Mesendoderm (in vitro differentiated cells): ENCODE measurements at regions not wholly inside any gene's neighbourhood (a gene's known extent, or its start where the extent isn't known, plus 50 kb on each side); places are given as distances from the start of the nearest gene placed in this dataset.

Experiments used
- DNase-seq: peaks from one replicate; pipeline ENCODE4 v3.0.0; 2013
- H2AK5ac ChIP-seq: 2 replicates; pipeline ENCODE4 v1.6.1; 2013; ENCODE audit warnings: low read length, inconsistent platforms
- H2BK120ac ChIP-seq: 2 replicates; pipeline ENCODE4 v1.6.1; 2013; ENCODE audit warnings: low read depth, mild to moderate bottlenecking, low read length, moderate library complexity, mixed read lengths
- H2BK15ac ChIP-seq: replicated peaks from 2 replicates; pipeline ENCODE4 v1.6.1; 2013; ENCODE audit warnings: low read depth, mild to moderate bottlenecking, moderate library complexity
- H2BK5ac ChIP-seq: 2 replicates; pipeline ENCODE4 v1.6.1; 2013; ENCODE audit warnings: low read length, inconsistent platforms
- H3K18ac ChIP-seq: 2 replicates; pipeline ENCODE4 v1.6.1; 2013; ENCODE audit warnings: mild to moderate bottlenecking, low read length, mixed read lengths
- H3K23ac ChIP-seq: one replicate; pipeline ENCODE4 v1.6.1; 2013; ENCODE audit warnings: low read length
- H3K27ac ChIP-seq: 2 replicates; pipeline ENCODE4 v1.5.1; 2013; ENCODE audit warnings: low read depth, mild to moderate bottlenecking, inconsistent platforms, low read length, moderate library complexity
- H3K27me3 ChIP-seq: 2 replicates; pipeline ENCODE4 v1.6.1; 2013; ENCODE audit warnings: low read length, control low read depth, mild to moderate bottlenecking, inconsistent platforms; ENCODE audit not compliant: insufficient read depth, poor library complexity
- H3K36me3 ChIP-seq: 2 replicates; pipeline ENCODE4 v1.6.1; 2013; ENCODE audit warnings: low read length, inconsistent platforms; ENCODE audit not compliant: control insufficient read depth, insufficient read depth
- H3K4ac ChIP-seq: one replicate; pipeline ENCODE4 v1.6.1; 2013; ENCODE audit warnings: low read depth, mild to moderate bottlenecking, low read length, moderate library complexity
- H3K4me1 ChIP-seq: 2 replicates; pipeline ENCODE4 v1.6.1; 2013; ENCODE audit warnings: low read depth, low read length, inconsistent platforms; ENCODE audit not compliant: control insufficient read depth
- H3K4me2 ChIP-seq: 2 replicates; pipeline ENCODE4 v1.6.1; 2013; ENCODE audit warnings: low read length
- H3K4me3 ChIP-seq: 2 replicates; pipeline ENCODE4 v1.5.1; 2013; ENCODE audit warnings: mild to moderate bottlenecking, low read length
- H3K56ac ChIP-seq: one replicate; pipeline ENCODE4 v1.6.1; 2013; ENCODE audit warnings: low read length
- H3K79me1 ChIP-seq: 2 replicates; pipeline ENCODE4 v1.6.1; 2013; ENCODE audit warnings: low read length, inconsistent platforms
- H3K79me2 ChIP-seq: 2 replicates; pipeline ENCODE4 v1.6.1; 2013; ENCODE audit warnings: mild to moderate bottlenecking, low read length; ENCODE audit not compliant: control insufficient read depth, insufficient read depth
- H3K9ac ChIP-seq: 2 replicates; pipeline ENCODE4 v1.6.1; 2013; ENCODE audit warnings: low read length, inconsistent platforms
- H4K5ac ChIP-seq: one replicate; pipeline ENCODE4 v1.6.1; 2013; ENCODE audit warnings: low read length
- H4K8ac ChIP-seq: one replicate; pipeline ENCODE4 v1.6.1; 2013; ENCODE audit warnings: low read depth, mild to moderate bottlenecking, control low read depth, low read length, moderate library complexity
- WGBS: extraction: QIAGEN DNeasy Blood & Tissue Kit; methylation state at CpG from one replicate; pipeline ENCODE4 v1.1.7; 2013; ENCODE audit warnings: low lambda C conversion rate, missing lambda C conversion rate; ENCODE audit not compliant: insufficient coverage; ENCODE audit errors: extremely low coverage; 5-methylcytosine and 5-hydroxymethylcytosine counted together

DNA sequence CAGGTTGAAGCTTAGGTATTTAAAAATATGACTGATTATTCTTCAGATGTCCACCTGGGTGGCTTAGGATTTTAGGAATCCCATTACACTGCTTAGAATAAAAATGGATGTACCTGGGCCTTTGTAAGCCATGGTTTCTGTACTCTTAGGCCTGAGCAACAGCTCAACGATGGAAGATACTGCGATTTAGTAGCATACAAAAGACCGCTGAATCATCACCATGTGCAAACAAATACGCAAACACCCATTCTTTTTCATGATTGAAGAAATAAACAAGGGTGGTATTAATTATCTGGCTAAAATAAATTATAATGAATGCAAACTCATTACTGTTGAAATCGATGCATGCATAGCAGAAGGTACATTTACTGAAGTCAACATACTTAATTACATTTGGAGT, 188.9 kb downstream of the ZNF330 start:
- Histone ChIP-seq H3K79me2 (no peaks in the 10 kb centered on the region), H2BK5ac (no peak overlapping the region), H2AK5ac (no peak overlapping the region), H2BK120ac (no peak overlapping the region), H4K8ac (no peak overlapping the region), H3K18ac (no peak overlapping the region), H3K4me2 (no peak overlapping the region), H3K4me1 (no peaks in the 10 kb centered on the region), H3K56ac (no peak overlapping the region), H3K27ac (no peak overlapping the region), H3K4me3 (no peak overlapping the region), H3K4ac (no peak overlapping the region), H3K23ac (no peak overlapping the region), H3K27me3 (no peaks in the 10 kb centered on the region), H4K5ac (no peak overlapping the region), H3K9ac (no peak overlapping the region), H2BK15ac (no peak overlapping the region), H3K79me1 (no peaks in the 10 kb centered on the region), H3K36me3 (no peaks in the 10 kb centered on the region)
- DNase-seq: no peak
- WGBS: no CpG with 5 or more reads among the region's 5 CpGs

DNA sequence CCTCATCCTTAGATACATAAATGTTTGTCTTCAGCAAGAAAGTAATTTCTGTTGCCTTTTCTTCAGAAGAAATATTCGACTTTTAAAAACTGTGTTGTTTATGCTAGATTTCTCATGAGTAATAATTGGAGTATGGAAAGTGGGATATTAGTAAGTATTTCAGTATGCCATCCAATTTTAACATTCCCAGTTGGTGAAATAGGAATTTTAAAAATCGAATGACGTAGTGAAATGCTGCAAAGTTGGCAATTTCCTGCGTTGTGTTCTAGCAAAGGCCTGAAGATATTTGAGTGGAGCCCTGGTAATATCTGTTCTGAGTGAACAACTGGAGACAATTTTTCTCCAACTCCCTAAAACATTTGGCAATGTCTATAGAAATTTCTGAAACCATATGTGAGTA, 190.1 kb downstream of the ZNF330 start:
- H3K4ac ChIP-seq: no peak overlapping the region
- DNase-seq: no peak
- H2AK5ac ChIP-seq: no peak overlapping the region
- H3K79me1 ChIP-seq: no peaks in the 10 kb centered on the region
- no peak overlapping the region for H3K9ac ChIP-seq
- H4K5ac ChIP-seq: no peak overlapping the region
- H2BK5ac ChIP-seq: no peak overlapping the region
- no peaks in the 10 kb centered on the region for H3K36me3 ChIP-seq
- H3K23ac ChIP-seq: no peak overlapping the region
- no peak overlapping the region for H3K18ac ChIP-seq
- no peak overlapping the region for H3K4me3 ChIP-seq
- H3K79me2 ChIP-seq: no peaks in the 10 kb centered on the region
- no peak overlapping the region for H4K8ac ChIP-seq
- no peak overlapping the region for H2BK120ac ChIP-seq
- no peak overlapping the region for H3K56ac ChIP-seq
- 100% methylated on average over 1 of the region's 4 CpGs for WGBS
- H3K4me1 ChIP-seq: no peaks in the 10 kb centered on the region
- H3K4me2 ChIP-seq: no peak overlapping the region
- H3K27me3 ChIP-seq: no peaks in the 10 kb centered on the region
- no peak overlapping the region for H2BK15ac ChIP-seq
- H3K27ac ChIP-seq: no peak overlapping the region

DNA sequence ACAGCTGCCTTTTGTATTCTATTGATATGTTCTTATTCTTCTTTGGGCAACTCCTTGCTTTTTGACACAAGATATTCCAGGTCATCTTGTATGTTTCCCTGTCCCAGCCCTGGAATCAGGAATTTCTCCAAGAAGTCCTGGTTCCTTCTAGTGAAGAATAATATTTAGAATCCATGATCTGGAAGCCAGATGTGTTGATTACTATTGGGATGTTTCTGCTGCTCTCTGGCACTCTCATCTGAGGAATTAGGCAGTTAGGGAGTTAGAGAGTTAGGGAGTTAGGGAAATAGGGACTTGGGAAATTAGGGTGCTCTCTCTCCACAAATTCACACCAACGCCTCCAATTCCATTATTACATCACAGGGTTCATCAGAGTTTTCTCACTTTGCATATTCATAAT, 191.2 kb downstream of the ZNF330 start:
- H3K79me1 ChIP-seq: no peaks in the 10 kb centered on the region
- no peak overlapping the region for H3K18ac ChIP-seq
- H3K23ac ChIP-seq: no peak overlapping the region
- no peak overlapping the region for H3K56ac ChIP-seq
- no peak overlapping the region for H3K27ac ChIP-seq
- H3K36me3 ChIP-seq: no peaks in the 10 kb centered on the region
- no peaks in the 10 kb centered on the region for H3K79me2 ChIP-seq
- no peak overlapping the region for H3K4me3 ChIP-seq
- H2AK5ac ChIP-seq: no peak overlapping the region
- no peak overlapping the region for H2BK5ac ChIP-seq
- no peak overlapping the region for H3K9ac ChIP-seq
- no peak overlapping the region for H3K4ac ChIP-seq
- no peak overlapping the region for H4K8ac ChIP-seq
- no peak overlapping the region for H2BK120ac ChIP-seq
- WGBS: no CpG with 5 or more reads among the region's 1 CpG
- H3K4me2 ChIP-seq: no peak overlapping the region
- no peak overlapping the region for H2BK15ac ChIP-seq
- no peaks in the 10 kb centered on the region for H3K4me1 ChIP-seq
- no peak overlapping the region for H4K5ac ChIP-seq
- no peak for DNase-seq
- no peaks in the 10 kb centered on the region for H3K27me3 ChIP-seq

DNA sequence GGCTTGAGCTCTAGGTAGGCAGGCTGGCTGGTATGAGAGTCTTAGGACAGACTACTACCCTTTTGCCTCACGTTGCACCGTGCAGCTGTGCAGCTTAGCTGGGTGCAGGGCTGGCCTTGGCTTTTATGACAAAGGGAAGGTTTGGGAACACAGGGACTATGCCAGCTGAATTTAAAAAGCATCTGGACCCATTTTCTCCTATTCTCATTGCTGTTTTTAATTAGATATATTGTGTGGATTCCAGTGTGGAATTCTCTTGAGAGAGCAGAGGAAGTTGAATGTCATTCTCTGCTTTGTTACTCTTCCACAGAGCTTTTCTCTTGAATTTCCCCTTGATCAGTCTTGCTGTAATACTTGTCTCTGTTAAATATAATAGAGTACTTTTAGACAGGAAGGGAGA, 192.7 kb downstream of the ZNF330 start:
- H3K36me3 ChIP-seq: no peaks in the 10 kb centered on the region

DNA sequence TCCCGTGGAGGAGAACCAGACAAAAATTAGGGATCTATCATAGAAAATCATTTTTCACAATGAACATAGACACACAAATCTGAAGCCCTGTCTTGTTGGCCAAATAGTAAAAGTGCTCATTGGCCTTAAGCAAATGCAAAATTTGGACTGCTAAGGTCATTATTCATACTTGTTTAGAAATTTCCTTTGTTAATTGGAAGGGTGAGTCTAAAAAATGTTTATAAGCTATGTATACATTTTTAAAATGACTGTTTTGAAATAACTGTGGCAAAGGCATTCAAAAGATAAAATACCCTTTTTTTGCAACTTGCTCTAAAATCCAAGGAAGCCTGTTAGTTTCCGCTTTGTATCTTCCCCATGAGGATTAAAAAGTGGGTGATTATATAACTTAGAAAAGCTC, 195.0 kb downstream of the ZNF330 start:
- no peak overlapping the region for H3K23ac ChIP-seq
- H3K4me3 ChIP-seq: no peak overlapping the region
- no peak for DNase-seq
- H4K8ac ChIP-seq: no peak overlapping the region
- H3K18ac ChIP-seq: no peak overlapping the region
- H3K27me3 ChIP-seq: no peaks in the 10 kb centered on the region
- no peak overlapping the region for H3K56ac ChIP-seq
- H3K79me1 ChIP-seq: no peaks in the 10 kb centered on the region
- no CpG with 5 or more reads among the region's 2 CpGs for WGBS
- no peak overlapping the region for H3K4me2 ChIP-seq
- H3K4ac ChIP-seq: no peak overlapping the region
- H2BK120ac ChIP-seq: no peak overlapping the region
- H3K4me1 ChIP-seq: no peaks in the 10 kb centered on the region
- H2BK15ac ChIP-seq: no peak overlapping the region
- no peak overlapping the region for H3K9ac ChIP-seq
- H2AK5ac ChIP-seq: no peak overlapping the region
- no peaks in the 10 kb centered on the region for H3K36me3 ChIP-seq
- no peak overlapping the region for H3K27ac ChIP-seq
- no peak overlapping the region for H2BK5ac ChIP-seq
- no peak overlapping the region for H4K5ac ChIP-seq
- no peaks in the 10 kb centered on the region for H3K79me2 ChIP-seq

More for the DNA sequence above, 192.7 kb downstream of the ZNF330 start:
- H2BK15ac ChIP-seq: no peak overlapping the region
- no peak overlapping the region for H3K4me3 ChIP-seq
- H2BK5ac ChIP-seq: no peak overlapping the region
- no peak overlapping the region for H4K5ac ChIP-seq
- no peak overlapping the region for H3K56ac ChIP-seq
- H3K9ac ChIP-seq: no peak overlapping the region
- no peak for DNase-seq
- no peak overlapping the region for H2AK5ac ChIP-seq
- WGBS: no CpG with 5 or more reads among the region's 2 CpGs
- H3K18ac ChIP-seq: no peak overlapping the region
- no peak overlapping the region for H3K27ac ChIP-seq
- H3K4me1 ChIP-seq: no peaks in the 10 kb centered on the region
- H3K4ac ChIP-seq: no peak overlapping the region
- H2BK120ac ChIP-seq: no peak overlapping the region
- H3K79me1 ChIP-seq: no peaks in the 10 kb centered on the region
- H3K27me3 ChIP-seq: no peaks in the 10 kb centered on the region
- H3K4me2 ChIP-seq: no peak overlapping the region
- H3K79me2 ChIP-seq: no peaks in the 10 kb centered on the region
- H3K23ac ChIP-seq: no peak overlapping the region
- no peak overlapping the region for H4K8ac ChIP-seq

DNA sequence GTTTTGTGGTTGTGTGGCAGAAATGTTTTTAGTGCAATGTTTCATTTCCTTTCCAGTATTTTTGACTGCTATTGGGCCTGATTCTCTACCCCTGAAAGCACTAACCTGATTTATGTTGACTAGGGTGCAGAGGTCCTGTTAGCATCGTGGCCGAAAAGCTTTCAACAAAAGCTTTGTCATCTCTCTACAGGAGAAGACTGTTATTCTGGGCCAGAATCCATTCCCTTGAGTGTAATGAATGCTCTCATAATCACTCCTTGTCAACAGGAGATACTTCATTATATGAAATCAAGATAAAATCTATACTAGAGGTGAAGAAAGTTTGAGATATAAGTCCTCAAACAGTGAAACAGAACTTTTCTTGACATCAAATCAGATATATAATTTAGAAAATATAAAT, 195.5 kb downstream of the ZNF330 start:
- Histone ChIP-seq H3K4me2 (no peak overlapping the region), H3K9ac (no peak overlapping the region), H2BK15ac (no peak overlapping the region), H3K27me3 (no peaks in the 10 kb centered on the region), H3K36me3 (no peaks in the 10 kb centered on the region), H3K18ac (no peak overlapping the region), H4K5ac (no peak overlapping the region), H2AK5ac (no peak overlapping the region), H3K23ac (no peak overlapping the region), H4K8ac (no peak overlapping the region), H3K4me1 (no peaks in the 10 kb centered on the region), H2BK120ac (no peak overlapping the region), H3K4me3 (no peak overlapping the region), H3K79me2 (no peaks in the 10 kb centered on the region), H3K79me1 (no peaks in the 10 kb centered on the region), H3K56ac (no peak overlapping the region), H3K4ac (no peak overlapping the region), H3K27ac (no peak overlapping the region), H2BK5ac (no peak overlapping the region)
- no CpG with 5 or more reads among the region's 2 CpGs for WGBS
- no peak for DNase-seq
